22Rv1 (cell line): ENCODE measurements at regions not wholly inside any gene's neighbourhood (a gene's known extent, or its start where the extent isn't known, plus 50 kb on each side); places are given as distances from the start of the nearest gene placed in this dataset.
"Not testable (repeated sequence)": the region's sequence is repeated elsewhere in the genome, so short reads cannot be mapped to it uniquely, and the experiment has no call there.

Experiments
- H3K27ac ChIP-seq: fragments of 450-650 bp; 2 replicates; pipeline ENCODE4 v1.5.1; 2017
- ZFX ChIP-seq: fragments of 450-650 bp; IDR thresholded peaks from 2 replicates; pipeline ENCODE4 v1.6.1; 2017; ENCODE audit warnings: antibody characterized with exemption, borderline replicate concordance
- TF ChIP-seq, protein P1 (sequence below): fragments of 450-650 bp; IDR thresholded peaks from 2 replicates; pipeline ENCODE4 v1.5.1; 2017; ENCODE audit warnings: mild to moderate bottlenecking

DNA sequence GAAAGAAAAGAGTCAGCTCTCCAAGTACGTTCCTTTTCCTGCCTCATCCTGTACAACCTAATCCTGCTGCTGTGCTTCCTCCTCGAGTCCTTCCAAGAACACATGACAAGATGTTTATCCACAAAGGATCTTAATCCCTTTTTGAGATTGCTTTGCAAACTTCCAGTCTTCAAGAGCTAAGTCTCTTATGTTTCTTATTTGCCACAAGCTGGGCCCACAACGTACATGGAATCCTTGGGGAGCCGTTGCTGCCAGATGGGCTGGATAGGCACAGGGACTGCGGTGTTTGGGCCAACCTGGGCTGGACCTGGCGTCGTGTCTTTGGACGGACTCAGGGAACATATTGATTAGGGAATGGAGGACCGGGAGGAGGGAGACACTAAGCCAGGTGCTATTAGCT is 79.7 kb upstream of the AFDN start:
- TF ChIP-seq ZFX, result no peak
- TF ChIP-seq, protein P1, sequence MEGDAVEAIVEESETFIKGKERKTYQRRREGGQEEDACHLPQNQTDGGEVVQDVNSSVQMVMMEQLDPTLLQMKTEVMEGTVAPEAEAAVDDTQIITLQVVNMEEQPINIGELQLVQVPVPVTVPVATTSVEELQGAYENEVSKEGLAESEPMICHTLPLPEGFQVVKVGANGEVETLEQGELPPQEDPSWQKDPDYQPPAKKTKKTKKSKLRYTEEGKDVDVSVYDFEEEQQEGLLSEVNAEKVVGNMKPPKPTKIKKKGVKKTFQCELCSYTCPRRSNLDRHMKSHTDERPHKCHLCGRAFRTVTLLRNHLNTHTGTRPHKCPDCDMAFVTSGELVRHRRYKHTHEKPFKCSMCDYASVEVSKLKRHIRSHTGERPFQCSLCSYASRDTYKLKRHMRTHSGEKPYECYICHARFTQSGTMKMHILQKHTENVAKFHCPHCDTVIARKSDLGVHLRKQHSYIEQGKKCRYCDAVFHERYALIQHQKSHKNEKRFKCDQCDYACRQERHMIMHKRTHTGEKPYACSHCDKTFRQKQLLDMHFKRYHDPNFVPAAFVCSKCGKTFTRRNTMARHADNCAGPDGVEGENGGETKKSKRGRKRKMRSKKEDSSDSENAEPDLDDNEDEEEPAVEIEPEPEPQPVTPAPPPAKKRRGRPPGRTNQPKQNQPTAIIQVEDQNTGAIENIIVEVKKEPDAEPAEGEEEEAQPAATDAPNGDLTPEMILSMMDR, result no peak

GRCh38 chr6:167747645-167748044 is 79.1 kb upstream of the AFDN start:
- no peak overlapping the region for H3K27ac ChIP-seq
- TF ChIP-seq, protein P1, result no peak
- no peak for TF ChIP-seq ZFX

More for the DNA sequence above, 79.7 kb upstream of the AFDN start:
- no peak overlapping the region for H3K27ac ChIP-seq

DNA sequence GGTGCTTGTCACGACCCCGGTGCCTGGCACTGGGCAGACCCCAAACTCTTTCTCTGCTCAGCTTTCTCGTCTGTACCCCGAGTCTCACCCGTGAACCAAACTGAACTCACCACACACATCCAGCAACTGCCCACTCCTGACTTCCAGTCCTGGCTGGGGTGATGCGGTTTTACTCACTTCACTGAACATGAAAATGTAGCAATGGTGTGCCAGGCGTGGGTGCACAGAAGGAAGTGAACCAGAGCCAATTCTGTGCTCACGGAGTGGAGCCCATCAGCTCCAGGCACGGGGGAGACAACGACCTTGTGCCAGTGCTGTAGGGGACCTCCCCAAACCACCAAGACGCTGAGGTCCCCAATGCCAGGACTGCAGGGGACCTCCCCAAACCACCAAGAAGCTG is 78.7 kb upstream of the AFDN start:
- TF ChIP-seq ZFX, result no peak
- TF ChIP-seq, protein P1, result no peak

GRCh38 chr6:167748458-167749379 is 78.0 kb upstream of the AFDN start:
- H3K27ac ChIP-seq, result no peak overlapping the region
- no peak for TF ChIP-seq ZFX
- TF ChIP-seq, protein P1, result no peak

More for the DNA sequence above, 78.7 kb upstream of the AFDN start:
- no peak overlapping the region for H3K27ac ChIP-seq

- TF ChIP-seq, protein P1, result no peak
- TF ChIP-seq ZFX, result no peak
- peak overlapping the region; percentile 66 for H3K27ac ChIP-seq
Measured at GRCh38 chr6:167750956-167751358, 75.8 kb upstream of the AFDN start.

DNA sequence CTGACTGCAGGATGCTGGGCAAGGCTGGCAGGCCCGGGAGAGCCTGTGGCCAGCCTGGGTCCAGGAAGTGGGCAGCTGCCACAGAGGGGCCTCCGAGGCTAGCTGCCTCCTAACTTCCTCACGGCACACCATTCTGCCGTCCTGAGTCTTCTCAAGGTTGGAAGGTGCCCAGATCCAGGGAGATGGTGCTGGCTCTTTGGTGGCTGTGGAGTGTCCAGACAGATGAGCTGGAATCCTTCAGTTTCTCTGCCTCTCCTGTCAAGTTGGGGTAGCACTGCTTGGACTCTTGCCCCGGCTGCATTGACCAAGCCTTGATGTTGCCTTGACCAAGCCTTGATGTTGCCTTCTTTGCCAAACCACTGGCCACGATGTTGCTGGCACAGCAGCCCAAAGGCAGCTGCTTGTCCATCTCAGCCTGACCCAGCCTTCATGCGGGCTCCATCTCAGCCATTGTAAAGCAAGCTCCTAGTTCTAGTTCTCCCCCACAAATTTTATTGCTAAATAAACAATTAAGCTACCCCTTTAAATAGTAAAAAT is 75.1 kb upstream of the AFDN start:
- H3K27ac ChIP-seq, result peak overlapping the region; percentile 66
- TF ChIP-seq ZFX, result no peak
- TF ChIP-seq, protein P1, result no peak

DNA sequence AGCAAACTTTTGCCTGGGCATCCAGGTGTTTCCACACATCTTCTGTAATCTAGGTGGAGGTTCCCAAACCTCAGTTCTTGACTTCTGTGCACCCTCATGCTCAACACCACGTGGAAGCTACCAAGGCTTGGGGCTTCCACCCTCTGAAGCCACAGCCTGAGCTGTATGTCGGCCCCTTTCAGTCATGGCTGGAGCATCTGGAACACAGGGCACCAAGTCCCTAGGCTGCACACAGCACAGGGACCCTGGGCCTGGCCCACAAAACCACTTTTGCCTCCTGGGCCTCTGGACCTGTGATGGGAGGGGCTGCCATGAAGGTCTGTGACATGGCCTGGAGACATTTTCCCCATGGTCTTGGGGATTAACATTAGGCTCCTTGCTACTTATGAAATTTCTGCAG is 73.4 kb upstream of the AFDN start:
- H3K27ac ChIP-seq, result not testable (repeated sequence)
